Prostate gland (tissue), 2 donors: ENCODE measurements at regions not wholly inside any gene's neighbourhood (a gene's known extent, or its start where the extent isn't known, plus 50 kb on each side); places are given as distances from the start of the nearest gene placed in this dataset.

Experiments used
- POLR2A ChIP-seq: fragments of 450-650 bp; IDR thresholded peaks from one replicate; pipeline ENCODE4 v1.6.1; 2016; ENCODE audit warnings: antibody characterized with exemption, mild to moderate bottlenecking
- POLR2AphosphoS5 ChIP-seq: sonication (generic); formaldehyde crosslinking; IDR thresholded peaks from one replicate; pipeline ENCODE4 v1.6.1; 2017; ENCODE audit warnings: antibody characterized with exemption
- TF ChIP-seq, protein P1 (sequence below), 4 experiments: fragments of 200-600 bp in 2 of 4; fragments of 450-650 bp in 2 of 4; sonication (generic) in 2 of 4; IDR thresholded peaks; 1 replicate in 3 of 4; 2 replicates in 1 of 4; pipeline ENCODE4 v1.5.1; 2016 to 2019; ENCODE audit warnings: antibody characterized with exemption in 4 of 4, mild to moderate bottlenecking in 2 of 4, moderate library complexity in 2 of 4

DNA sequence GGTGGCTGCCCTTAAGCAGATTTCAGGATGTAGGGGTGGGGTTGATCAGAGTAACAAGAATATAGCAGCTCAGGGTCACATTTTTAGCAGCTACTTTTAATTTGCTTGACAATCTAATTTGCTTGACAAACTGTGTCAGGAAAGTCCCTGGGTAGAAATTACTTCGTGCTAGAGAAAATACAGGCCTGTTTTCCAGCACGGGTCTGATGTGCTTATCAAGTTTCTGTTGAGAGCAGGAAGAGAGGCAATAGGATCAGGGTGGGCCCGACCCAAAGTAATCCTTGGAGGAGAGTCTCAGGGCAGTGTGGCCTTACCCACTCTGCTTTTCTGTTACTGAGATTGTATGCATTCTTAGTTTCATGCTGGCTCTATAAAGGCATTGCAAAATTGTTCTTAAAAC is 221.5 kb downstream of the TSN start:
- TF ChIP-seq, protein P1, sequence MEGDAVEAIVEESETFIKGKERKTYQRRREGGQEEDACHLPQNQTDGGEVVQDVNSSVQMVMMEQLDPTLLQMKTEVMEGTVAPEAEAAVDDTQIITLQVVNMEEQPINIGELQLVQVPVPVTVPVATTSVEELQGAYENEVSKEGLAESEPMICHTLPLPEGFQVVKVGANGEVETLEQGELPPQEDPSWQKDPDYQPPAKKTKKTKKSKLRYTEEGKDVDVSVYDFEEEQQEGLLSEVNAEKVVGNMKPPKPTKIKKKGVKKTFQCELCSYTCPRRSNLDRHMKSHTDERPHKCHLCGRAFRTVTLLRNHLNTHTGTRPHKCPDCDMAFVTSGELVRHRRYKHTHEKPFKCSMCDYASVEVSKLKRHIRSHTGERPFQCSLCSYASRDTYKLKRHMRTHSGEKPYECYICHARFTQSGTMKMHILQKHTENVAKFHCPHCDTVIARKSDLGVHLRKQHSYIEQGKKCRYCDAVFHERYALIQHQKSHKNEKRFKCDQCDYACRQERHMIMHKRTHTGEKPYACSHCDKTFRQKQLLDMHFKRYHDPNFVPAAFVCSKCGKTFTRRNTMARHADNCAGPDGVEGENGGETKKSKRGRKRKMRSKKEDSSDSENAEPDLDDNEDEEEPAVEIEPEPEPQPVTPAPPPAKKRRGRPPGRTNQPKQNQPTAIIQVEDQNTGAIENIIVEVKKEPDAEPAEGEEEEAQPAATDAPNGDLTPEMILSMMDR (IDR thresholded peaks at IDR 0.05): no peak
- TF ChIP-seq POLR2A: no peak
- no peak for TF ChIP-seq POLR2AphosphoS5
